ENCODE measurements at regions not wholly inside any gene's neighbourhood (a gene's known extent, or its start where the extent isn't known, plus 50 kb on each side); places are given as distances from the start of the nearest gene placed in this dataset.
A peak's percentile ranks its signal among the peaks of the same experiment; 100 is the strongest.

- H3K27me3 ChIP-seq (ENCODE audit: control insufficient read depth in 4 of 4, insufficient read depth in 4 of 4, low read length in 3 of 4), result peaks cover 0 to 16% (median 3%) of the 10 kb centered on the region in 4 donors
Observed at GRCh38 chr14:62159314-62159713, 397.1 kb downstream of the SNAPC1 start.

GRCh38 chr14:62162998-62163589 lies 400.9 kb downstream of the SNAPC1 start:
- H3K36me3 ChIP-seq (ENCODE audit: control insufficient read depth in 4 of 4, insufficient read depth in 3 of 4, low read depth in 1 of 4, low read length in 3 of 4), result no peaks in the 10 kb centered on the region
- no peak overlapping the region for H3K27ac ChIP-seq (ENCODE audit: low read depth in 1 of 2, low read length in 2 of 2)
- no peaks in the 10 kb centered on the region for H3K9me3 ChIP-seq (ENCODE audit: control insufficient read depth in 4 of 4, low read length in 3 of 4)
- no peak for DNase-seq (ENCODE audit: low spot score)
- H3K4me1 ChIP-seq (ENCODE audit: control insufficient read depth in 4 of 4, insufficient read depth in 4 of 4, low read length in 3 of 4), result no peaks in the 10 kb centered on the region
- 11% methylated on average over 8 of the region's 8 CpGs for WGBS
- no peak overlapping the region for H3K9ac ChIP-seq (ENCODE audit: low read depth in 1 of 2, low read length in 2 of 2)
- H3K27me3 ChIP-seq (ENCODE audit: control insufficient read depth in 4 of 4, insufficient read depth in 4 of 4, low read length in 3 of 4), result peaks cover 2 to 16% (median 3%) of the 10 kb centered on the region in 4 donors
- no peak for TF ChIP-seq HNF4G (IDR thresholded peaks at IDR 0.05)
- no peak for TF ChIP-seq REST (IDR thresholded peaks at IDR 0.05)
- TF ChIP-seq, protein P1, sequence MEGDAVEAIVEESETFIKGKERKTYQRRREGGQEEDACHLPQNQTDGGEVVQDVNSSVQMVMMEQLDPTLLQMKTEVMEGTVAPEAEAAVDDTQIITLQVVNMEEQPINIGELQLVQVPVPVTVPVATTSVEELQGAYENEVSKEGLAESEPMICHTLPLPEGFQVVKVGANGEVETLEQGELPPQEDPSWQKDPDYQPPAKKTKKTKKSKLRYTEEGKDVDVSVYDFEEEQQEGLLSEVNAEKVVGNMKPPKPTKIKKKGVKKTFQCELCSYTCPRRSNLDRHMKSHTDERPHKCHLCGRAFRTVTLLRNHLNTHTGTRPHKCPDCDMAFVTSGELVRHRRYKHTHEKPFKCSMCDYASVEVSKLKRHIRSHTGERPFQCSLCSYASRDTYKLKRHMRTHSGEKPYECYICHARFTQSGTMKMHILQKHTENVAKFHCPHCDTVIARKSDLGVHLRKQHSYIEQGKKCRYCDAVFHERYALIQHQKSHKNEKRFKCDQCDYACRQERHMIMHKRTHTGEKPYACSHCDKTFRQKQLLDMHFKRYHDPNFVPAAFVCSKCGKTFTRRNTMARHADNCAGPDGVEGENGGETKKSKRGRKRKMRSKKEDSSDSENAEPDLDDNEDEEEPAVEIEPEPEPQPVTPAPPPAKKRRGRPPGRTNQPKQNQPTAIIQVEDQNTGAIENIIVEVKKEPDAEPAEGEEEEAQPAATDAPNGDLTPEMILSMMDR (IDR thresholded peaks at IDR 0.05; ENCODE audit: low read depth, low read length, missing input control), result peak; percentile 71
- TF ChIP-seq RXRA (IDR thresholded peaks at IDR 0.05), result no peak
- peak; percentile 85 to 89 for TF ChIP-seq RAD21 (IDR thresholded peaks at IDR 0.05)
- no peak overlapping the region for H3K4me3 ChIP-seq (ENCODE audit: low read depth in 1 of 3, low read length in 3 of 3)

More at GRCh38 chr14:62159314-62159713, 397.1 kb downstream of the SNAPC1 start:
- H3K4me3 ChIP-seq (ENCODE audit: low read depth in 1 of 3, low read length in 3 of 3), result no peak overlapping the region
- H3K9ac ChIP-seq (ENCODE audit: low read depth in 1 of 2, low read length in 2 of 2), result no peak overlapping the region
- no peaks in the 10 kb centered on the region for H3K9me3 ChIP-seq (ENCODE audit: control insufficient read depth in 4 of 4, low read length in 3 of 4)
- 80% methylated on average over 3 of the region's 3 CpGs for WGBS
- no peaks in the 10 kb centered on the region for H3K36me3 ChIP-seq (ENCODE audit: control insufficient read depth in 4 of 4, insufficient read depth in 3 of 4, low read depth in 1 of 4, low read length in 3 of 4)
- no peak for DNase-seq (ENCODE audit: low spot score)
- TF ChIP-seq MAX (IDR thresholded peaks at IDR 0.05) (no peak), TAF1 (conservative IDR thresholded peaks at IDR 0.05) (no peak)
- H3K27ac ChIP-seq (ENCODE audit: low read depth in 1 of 2, low read length in 2 of 2), result no peak overlapping the region
- no peaks in the 10 kb centered on the region for H3K4me1 ChIP-seq (ENCODE audit: control insufficient read depth in 4 of 4, insufficient read depth in 4 of 4, low read length in 3 of 4)

DNA sequence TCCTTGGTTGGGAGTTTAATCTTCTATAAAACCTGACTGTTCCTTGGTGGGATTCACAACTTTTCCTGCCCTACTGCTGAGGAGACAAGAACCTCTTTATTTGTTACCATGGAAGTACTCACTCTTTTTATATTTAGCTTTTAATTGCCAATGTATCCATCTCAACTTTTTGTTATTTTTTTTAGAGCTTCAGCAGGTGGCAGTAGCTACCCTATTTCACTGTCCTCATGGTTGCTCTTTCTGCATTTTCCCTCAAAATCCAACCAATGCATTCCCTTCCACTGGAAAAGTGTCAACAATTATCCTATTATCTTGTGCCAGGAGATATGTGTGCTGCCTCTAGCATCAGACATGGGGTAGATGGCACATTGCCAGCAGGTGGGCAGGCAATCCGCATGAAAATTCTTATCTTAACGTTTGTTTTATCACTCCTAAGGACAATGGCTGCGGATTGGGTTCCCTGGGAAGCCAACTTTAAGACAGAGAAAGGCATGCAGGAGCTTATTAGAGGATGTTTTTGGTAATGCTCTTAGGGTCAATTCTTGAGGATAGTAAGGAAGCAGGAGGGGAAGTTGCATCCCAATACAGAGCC lies 406.4 kb downstream of the SNAPC1 start:
- H3K4me3 ChIP-seq (ENCODE audit: low read depth in 1 of 3, low read length in 3 of 3), result no peak overlapping the region
- WGBS, result 38% methylated on average over 3 of the region's 3 CpGs
- no peak for DNase-seq (ENCODE audit: low spot score)
- H3K27ac ChIP-seq (ENCODE audit: low read depth in 1 of 2, low read length in 2 of 2), result no peak overlapping the region
- H3K9me3 ChIP-seq (ENCODE audit: control insufficient read depth in 4 of 4, low read length in 3 of 4), result no peaks in the 10 kb centered on the region
- peaks cover 0 to 6% (median 1%) of the 10 kb centered on the region in 4 donors for H3K4me1 ChIP-seq (ENCODE audit: control insufficient read depth in 4 of 4, insufficient read depth in 4 of 4, low read length in 3 of 4)
- no peaks in the 10 kb centered on the region for H3K36me3 ChIP-seq (ENCODE audit: control insufficient read depth in 4 of 4, insufficient read depth in 3 of 4, low read depth in 1 of 4, low read length in 3 of 4)
- no peak overlapping the region for H3K9ac ChIP-seq (ENCODE audit: low read depth in 1 of 2, low read length in 2 of 2)
- peaks cover 0 to 6% (median under 1%) of the 10 kb centered on the region in 4 donors for H3K27me3 ChIP-seq (ENCODE audit: control insufficient read depth in 4 of 4, insufficient read depth in 4 of 4, low read length in 3 of 4)
- TF ChIP-seq ZBTB33 (IDR thresholded peaks at IDR 0.05) (no peak), RAD21 (IDR thresholded peaks at IDR 0.05) (no peak), HNF4G (IDR thresholded peaks at IDR 0.05) (no peak), GABPA (IDR thresholded peaks at IDR 0.05 in 1 of 2, conservative IDR thresholded peaks at IDR 0.05 in 1 of 2) (no peak), NR2F2 (IDR thresholded peaks at IDR 0.05) (no peak), RXRA (IDR thresholded peaks at IDR 0.05) (no peak)
- TF ChIP-seq, protein P1 (IDR thresholded peaks at IDR 0.05; ENCODE audit: low read depth, low read length, missing input control), result no peak
